ENCODE measurements at regions not wholly inside any gene's neighbourhood (a gene's known extent, or its start where the extent isn't known, plus 50 kb on each side); places are given as distances from the start of the nearest gene placed in this dataset.

DNA sequence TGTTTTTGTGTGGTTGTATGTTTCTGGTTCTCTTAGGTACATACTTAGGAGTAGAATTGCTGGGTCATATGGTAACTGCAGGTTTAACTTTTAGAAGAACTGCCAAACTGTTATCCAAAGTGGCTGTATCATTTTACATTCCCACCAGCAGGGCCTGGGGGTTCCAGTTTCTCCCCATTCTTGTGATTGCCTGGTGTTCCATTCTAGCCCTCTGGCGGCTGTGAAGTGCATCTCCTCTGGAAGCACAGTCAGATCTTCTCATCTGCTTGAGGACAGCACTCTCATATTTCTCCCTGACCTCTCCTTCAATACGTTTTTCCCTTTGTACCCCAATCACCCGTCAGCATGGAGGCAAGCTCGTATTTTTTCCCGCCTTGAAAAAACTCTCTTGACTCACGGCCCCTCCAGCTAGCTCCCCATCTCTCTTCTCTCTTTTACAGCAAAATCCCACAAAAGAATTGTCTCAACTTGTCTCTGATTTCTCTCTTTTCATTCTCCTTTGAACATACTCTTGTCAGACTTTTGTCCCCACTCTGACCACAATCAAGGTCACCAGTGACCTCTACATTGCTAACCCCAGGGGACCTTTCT lies 56.8 kb upstream of the THY1 start:
- H3K9me3 ChIP-seq, result no peaks in the 10 kb centered on the region
- TF ChIP-seq, protein P1, sequence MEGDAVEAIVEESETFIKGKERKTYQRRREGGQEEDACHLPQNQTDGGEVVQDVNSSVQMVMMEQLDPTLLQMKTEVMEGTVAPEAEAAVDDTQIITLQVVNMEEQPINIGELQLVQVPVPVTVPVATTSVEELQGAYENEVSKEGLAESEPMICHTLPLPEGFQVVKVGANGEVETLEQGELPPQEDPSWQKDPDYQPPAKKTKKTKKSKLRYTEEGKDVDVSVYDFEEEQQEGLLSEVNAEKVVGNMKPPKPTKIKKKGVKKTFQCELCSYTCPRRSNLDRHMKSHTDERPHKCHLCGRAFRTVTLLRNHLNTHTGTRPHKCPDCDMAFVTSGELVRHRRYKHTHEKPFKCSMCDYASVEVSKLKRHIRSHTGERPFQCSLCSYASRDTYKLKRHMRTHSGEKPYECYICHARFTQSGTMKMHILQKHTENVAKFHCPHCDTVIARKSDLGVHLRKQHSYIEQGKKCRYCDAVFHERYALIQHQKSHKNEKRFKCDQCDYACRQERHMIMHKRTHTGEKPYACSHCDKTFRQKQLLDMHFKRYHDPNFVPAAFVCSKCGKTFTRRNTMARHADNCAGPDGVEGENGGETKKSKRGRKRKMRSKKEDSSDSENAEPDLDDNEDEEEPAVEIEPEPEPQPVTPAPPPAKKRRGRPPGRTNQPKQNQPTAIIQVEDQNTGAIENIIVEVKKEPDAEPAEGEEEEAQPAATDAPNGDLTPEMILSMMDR (IDR thresholded peaks at IDR 0.05), result peak; percentile 16
- no peak for DNase-seq
- no peak overlapping the region for H3K4me3 ChIP-seq
- intact Hi-C loops (cut with DNase I), result no loop called here
- H3K27ac ChIP-seq, result no peak overlapping the region
- no peak for ATAC-seq
- H3K27me3 ChIP-seq (ENCODE audit: low read depth), result peaks cover 4% of the 10 kb centered on the region
- peaks cover 8% of the 10 kb centered on the region for H3K4me1 ChIP-seq
- H3K36me3 ChIP-seq, result no peaks in the 10 kb centered on the region

GRCh38 chr11:119478711-119479285 lies 55.8 kb upstream of the THY1 start:
- Histone ChIP-seq H3K27me3 (ENCODE audit: low read depth) (peaks cover 12% of the 10 kb centered on the region), H3K36me3 (no peaks in the 10 kb centered on the region), H3K27ac (no peak overlapping the region), H3K4me3 (no peak overlapping the region), H3K9me3 (no peaks in the 10 kb centered on the region), H3K4me1 (peaks cover 8% of the 10 kb centered on the region)
- intact Hi-C loops (cut with DNase I), result no loop called here
- TF ChIP-seq, protein P1 (IDR thresholded peaks at IDR 0.05), result no peak
- no peak for ATAC-seq
- no peak for DNase-seq

DNA sequence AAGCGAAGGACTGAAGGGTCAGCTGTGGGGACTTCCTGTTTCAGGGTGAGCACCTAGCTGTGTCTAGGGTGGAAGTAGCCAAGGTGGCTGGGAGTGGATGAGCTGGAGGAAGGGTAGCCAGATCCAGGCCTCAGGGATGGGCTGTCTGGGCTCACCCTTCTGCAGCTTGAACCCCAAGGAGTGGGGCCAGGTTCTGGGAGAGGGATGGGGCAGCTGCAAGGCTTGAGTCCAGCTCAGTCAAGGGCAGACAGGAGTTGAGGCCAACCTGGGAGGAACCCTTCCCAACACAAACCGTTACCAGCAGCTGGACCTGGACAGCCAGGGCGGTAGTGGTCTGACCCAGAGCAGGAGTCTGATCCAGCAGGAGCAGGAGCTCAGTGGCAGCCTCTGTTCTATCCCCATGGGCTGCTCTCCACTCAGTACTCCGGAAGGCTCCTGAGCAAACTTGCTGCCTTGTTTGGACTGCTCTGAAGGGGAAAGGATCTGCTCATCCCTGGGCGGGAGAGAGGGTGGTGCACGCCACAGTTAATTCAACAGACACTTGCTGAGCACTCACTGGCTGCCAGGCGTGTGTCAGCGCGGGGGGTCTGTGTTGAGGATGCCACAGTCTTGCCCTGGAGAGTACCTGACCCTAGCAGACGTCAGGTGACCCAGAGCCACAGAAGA lies 53.8 kb upstream of the THY1 start:
- H3K4me1 ChIP-seq, result peaks cover 8% of the 10 kb centered on the region
- H3K9me3 ChIP-seq, result no peaks in the 10 kb centered on the region
- DNase-seq (no peak), ATAC-seq (no peak)
- peaks cover 12% of the 10 kb centered on the region for H3K27me3 ChIP-seq (ENCODE audit: low read depth)
- H3K27ac ChIP-seq, result no peak overlapping the region
- no peak overlapping the region for H3K4me3 ChIP-seq
- no peaks in the 10 kb centered on the region for H3K36me3 ChIP-seq
- intact Hi-C loops (cut with DNase I), result no loop called here
- TF ChIP-seq, protein P1 (IDR thresholded peaks at IDR 0.05), result no peak

- ATAC-seq, result no peak
- no peak for DNase-seq
- no peaks in the 10 kb centered on the region for H3K36me3 ChIP-seq
- H3K27me3 ChIP-seq (ENCODE audit: low read depth), result peaks cover 12% of the 10 kb centered on the region
- intact Hi-C loops (cut with DNase I), result no loop called here
- H3K4me3 ChIP-seq, result no peak overlapping the region
- no peaks in the 10 kb centered on the region for H3K9me3 ChIP-seq
- no peak overlapping the region for H3K27ac ChIP-seq
- TF ChIP-seq, protein P1 (IDR thresholded peaks at IDR 0.05), result no peak
- H3K4me1 ChIP-seq, result peaks cover 2% of the 10 kb centered on the region
Measured at GRCh38 chr11:119476038-119476437, 53.1 kb upstream of the THY1 start.

DNA sequence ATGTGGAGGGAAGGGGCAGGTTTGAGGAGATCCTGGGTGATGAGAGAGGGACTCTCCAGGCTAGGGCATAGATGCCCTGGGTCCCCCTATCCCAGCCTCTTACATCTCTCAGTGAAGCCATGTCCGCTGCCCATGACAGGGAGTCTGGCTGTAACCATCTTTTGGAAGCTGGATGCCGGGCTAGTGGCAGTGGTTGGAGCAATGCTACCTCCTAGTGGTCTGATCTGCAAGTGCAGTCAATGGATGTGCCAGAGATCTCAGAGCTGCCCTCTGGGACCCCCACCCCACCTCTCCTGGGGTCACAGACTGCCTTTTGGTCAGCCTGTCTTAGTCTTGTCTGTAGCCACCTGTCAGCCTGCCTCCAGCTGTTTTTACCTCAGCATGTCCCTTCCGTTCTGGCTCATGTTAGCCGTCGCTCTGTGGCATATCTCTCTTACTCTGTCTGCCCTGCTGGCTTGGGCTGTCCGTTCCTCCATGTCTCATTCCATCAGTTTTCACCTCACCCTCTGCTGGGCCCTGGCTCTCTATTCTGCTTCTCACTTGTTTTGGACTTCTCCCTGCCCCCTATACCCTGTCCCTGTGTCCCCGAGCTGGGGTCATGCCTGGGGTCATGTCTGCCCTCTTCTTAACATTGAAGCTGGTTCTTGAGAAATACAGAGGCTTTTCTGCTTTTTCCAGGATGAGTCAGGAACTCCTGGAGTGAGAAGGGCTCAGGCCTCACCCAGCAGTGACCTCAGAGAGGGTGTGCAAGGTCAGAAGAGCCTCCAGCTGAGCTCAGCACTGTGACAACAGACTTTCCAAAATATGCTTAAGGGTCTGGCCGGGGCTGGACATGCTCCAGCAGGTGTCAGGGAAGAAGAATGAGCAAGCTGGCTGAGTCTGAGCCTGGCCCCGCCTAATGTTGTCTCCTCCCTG lies 52.0 kb upstream of the THY1 start:
- Histone ChIP-seq H3K4me1 (no peaks in the 10 kb centered on the region), H3K4me3 (no peak overlapping the region), H3K27me3 (ENCODE audit: low read depth) (peaks cover 12% of the 10 kb centered on the region), H3K36me3 (no peaks in the 10 kb centered on the region), H3K27ac (no peak overlapping the region), H3K9me3 (no peaks in the 10 kb centered on the region)
- TF ChIP-seq, protein P1 (IDR thresholded peaks at IDR 0.05), result peak; percentile 82
- DNase-seq, result no peak
- intact Hi-C loops (cut with DNase I), result no loop called here
- ATAC-seq, result peak; percentile 50 to 68

Measured in lower lobe of right lung (tissue), 2 donors.